Activated CD4-positive, alpha-beta T cell treated with anti-CD3 and anti-CD28 coated beads, Interleukin-2, amount 50 U/mL, for 24 hours (primary cell): ENCODE measurements at regions not wholly inside any gene's neighbourhood (a gene's known extent, or its start where the extent isn't known, plus 50 kb on each side); places are given as distances from the start of the nearest gene placed in this dataset.
A peak's percentile ranks its signal among the peaks of the same experiment; 100 is the strongest.

Source experiments
- DNase-seq, 2 donors: peaks; one replicate each; pipeline ENCODE4 v3.0.0-alpha.2; 2020; ENCODE audit warnings: low read depth in 1 of 2, low spot score in 1 of 2

DNA sequence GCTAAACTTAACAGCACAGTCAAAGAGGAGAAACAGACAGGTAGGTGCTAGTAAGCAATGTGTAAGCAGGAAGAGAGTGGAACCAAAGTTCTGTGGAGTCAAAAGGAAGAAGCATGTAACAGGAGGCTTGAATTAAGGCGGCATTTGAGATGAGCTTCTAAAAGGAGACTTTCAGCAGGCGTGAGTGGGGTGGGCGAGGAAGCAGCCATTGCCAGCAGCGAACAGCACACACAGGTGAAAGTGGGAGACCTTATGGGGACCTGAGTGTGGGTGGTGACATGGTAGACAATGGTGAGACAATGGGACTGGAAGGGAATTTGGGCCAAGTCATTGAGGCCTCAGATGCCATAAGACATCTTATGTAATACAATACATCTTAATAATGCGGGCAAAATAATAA, 195.0 kb downstream of the PAX1 start:
- no peak for DNase-seq

DNA sequence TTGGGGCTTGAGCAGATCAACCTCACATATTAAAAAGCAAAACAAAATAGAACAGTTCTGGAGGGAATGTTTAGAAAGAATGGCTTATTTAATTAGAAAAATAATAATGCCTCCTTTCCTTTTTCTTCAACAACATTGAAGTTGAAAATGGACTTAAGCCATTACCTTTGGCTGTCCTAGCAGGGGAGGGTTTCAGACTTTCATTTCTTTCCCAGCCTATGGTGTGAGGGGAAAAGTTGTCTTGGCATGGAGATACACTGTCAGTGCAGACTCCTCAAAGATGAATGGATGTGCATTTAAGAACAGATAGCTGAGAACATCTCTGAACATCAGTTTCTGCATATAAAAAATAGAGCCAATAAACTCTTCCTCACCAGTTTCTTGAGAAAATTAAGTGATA, 169.5 kb downstream of the PAX1 start:
- DNase-seq: no peak

DNA sequence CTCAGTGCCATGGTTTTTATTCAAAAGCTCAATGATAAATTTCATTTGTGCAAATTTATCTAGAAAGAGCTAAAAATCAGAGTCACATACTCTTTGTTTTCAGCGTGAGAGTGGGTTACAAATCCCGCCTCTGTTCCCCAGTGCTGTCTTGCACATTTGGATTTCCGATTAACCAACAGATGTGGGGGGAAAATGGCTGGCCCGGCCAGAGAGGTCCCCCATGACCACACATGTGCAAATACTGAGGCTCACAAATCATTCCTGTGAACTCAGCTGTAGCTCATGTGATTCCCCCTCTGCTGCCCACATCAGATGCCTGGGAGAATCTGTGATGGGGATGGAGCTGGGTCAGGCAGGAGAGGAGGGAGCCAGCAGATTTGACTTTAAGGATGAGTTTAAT, 168.7 kb downstream of the PAX1 start:
- DNase-seq: no peak

DNA sequence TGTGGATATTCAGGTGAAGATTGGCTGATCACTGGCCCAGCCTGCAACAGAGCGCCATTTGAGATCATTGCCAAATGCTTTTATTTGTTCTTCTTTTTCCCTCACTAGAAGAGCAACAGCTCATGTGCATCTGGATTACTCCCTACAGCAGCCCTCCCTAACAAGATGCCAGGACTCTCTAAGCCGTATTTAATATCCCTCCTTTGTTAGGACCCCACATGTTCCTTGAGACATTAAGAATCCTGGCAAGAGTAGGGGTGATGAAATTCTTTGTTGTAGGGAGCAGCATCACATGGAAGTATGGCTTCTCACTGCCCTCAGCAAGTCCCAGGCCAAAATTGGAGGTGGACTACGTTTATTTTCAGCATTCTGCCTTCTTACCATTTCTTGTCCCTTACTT, 167.8 kb downstream of the PAX1 start:
- DNase-seq: no peak

DNA sequence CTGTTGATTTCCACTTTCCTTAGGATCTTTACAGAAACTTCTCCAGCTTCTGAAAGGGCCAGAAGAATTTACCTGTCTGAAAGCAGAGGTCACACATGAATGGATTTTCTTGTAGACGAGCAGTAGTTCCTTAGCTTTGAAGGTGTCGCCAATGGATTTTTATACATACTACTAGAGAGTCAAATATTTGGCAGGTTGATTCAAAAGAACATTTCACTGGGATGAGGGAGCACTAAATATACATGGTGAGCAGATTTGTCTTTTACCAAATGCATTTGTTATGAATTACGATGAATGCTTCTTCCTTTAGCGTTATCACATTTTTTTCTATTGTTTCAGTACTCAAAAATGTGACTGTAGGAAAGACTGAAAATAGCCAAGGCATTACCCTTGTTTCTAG, 162.3 kb downstream of the PAX1 start:
- no peak for DNase-seq

DNA sequence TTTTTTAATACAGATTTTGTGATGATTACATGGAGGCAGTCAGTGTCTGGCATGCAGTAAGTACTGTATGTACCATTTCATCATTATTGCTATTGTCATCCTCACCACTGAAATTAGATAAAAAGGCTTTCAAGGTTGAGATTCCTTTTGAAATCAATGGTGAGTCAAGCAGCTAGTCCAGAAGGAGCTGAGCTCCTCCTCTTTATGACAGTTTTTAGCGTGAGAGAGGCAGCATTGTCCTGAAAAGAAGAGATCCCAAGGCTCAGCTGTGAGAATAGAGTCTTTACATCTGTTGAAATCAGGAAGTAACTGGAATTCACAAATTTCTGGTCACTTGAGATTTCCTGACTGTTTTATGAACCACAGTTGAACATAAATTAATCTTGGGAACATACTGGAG, 161.9 kb downstream of the PAX1 start:
- DNase-seq: no peak

DNA sequence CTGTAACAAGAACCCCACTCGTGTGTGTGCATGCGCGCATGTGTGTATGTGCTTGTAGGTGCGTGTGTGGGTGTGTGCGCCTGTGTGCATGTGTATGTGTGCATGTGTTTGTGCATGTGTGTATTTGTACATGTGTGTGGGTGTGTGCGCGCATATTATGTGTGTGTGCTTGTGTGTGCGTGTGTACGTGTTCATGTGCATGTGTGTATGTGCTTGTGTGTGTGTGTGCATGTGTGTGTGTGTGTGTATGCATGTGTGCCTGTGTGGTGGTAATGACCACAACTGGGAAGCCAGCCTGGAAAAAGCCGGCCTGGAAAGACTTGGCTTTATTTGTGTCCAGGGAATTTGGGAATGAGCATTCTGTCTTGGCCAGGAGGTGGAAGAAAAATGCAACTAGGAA, 157.5 kb downstream of the PAX1 start:
- DNase-seq: no peak

DNA sequence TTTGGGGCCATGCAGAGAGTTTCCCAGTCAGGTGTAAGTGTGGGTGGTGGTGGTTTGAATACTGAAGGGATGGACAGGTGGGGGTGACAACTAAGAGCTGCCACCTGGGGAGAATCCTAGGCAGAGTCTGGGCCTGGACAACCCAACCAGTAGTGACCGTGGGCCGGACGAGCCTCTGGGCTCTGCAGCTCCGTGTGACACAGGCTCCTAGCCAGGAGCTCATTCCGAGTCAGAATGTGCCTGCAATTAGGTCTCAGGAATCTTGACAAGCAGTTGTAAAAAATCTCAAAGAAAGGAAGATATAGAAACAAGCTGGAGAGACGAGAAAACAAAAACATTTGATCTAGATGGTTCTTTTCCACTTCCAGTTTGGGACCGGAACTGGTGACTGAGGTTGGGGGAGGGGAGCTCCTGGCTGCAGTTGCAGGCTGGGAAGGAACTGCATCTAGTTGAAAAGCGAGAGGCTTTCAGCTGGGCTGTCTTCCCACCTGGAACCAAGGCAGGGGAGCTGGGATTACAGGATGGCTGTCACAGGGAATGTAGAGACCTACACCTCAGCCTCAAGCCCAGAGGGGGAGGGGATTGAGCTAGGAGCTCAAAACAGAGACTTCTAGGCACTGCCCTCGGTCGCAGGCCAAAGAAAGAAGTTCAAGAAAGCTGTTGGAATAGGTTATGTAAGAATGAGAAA, 156.9 kb downstream of the PAX1 start:
- no peak for DNase-seq

DNA sequence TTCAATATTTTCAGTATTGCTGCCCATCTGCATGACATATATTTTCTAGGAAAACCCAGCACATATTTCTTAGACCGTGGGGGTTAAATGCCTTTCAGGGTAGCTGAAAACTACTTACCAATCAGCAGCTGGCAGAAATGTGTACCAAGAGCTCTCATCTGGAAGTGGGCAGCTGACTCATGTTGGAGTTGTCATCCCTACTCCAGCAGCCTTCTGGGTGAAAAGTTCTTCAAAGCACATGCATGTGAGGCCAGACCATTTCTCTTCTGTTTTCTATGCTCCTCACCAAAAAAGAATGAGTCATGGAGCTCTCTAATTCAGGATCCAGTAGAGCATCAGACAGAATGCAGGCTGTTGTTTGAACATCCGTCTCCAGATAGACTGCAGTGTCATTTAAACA, 135.5 kb downstream of the PAX1 start:
- DNase-seq: no peak

DNA sequence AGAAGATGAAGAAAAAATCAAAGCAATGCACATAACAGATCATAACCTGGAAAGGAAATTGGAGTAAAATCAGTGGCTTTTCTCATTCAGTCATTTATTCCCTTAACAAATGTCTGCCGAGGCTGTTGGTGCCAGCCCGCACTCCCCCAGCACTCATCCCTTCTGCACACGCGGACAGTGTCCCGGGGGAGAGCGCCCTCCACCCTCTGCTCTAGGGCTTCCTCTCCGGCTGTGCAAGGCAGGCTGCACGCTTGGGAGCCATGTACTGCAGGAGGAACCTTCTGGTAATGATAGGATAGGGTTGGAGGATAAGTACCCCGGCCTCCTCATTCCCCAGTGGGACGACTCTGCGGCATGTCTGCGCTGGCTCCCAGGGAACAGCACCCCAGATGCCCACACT, 134.5 kb downstream of the PAX1 start:
- no peak for DNase-seq

DNA sequence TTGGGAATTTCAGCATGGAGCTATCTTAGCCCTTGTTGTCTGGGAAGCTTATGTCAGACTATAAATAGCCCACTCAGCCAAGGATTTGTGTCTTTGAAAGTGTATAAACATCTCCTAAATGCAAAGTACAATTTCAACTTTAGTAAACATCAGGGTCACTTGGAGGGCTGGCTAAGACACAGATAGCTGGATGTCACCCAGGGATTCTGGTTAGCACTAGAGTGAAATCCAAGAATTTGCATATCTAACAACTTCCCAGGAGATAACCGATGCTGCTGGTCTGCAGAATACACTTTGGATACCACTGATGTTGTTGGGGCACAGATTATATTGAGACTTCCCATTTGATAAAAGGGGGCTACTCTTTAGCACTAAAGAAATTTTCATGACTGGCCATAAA, 130.9 kb downstream of the PAX1 start:
- DNase-seq: no peak

DNA sequence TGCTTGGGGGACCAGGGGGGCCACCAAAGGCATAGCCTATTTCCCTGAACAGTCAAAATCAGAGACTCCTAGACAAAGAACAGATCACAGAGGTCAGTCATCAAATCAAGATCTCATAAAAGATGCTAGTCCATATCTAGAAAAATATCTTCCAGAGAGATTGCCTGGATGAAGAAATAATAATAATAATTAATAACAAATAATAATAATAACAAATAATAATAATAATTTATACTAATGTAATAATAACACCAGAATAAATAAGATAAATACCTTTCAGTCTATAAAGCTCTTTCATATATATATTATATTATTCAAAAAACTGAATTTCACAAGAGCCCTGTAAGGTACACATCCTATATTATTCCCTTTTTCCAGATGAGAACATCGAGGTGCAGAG, 129.6 kb downstream of the PAX1 start:
- no peak for DNase-seq

DNA sequence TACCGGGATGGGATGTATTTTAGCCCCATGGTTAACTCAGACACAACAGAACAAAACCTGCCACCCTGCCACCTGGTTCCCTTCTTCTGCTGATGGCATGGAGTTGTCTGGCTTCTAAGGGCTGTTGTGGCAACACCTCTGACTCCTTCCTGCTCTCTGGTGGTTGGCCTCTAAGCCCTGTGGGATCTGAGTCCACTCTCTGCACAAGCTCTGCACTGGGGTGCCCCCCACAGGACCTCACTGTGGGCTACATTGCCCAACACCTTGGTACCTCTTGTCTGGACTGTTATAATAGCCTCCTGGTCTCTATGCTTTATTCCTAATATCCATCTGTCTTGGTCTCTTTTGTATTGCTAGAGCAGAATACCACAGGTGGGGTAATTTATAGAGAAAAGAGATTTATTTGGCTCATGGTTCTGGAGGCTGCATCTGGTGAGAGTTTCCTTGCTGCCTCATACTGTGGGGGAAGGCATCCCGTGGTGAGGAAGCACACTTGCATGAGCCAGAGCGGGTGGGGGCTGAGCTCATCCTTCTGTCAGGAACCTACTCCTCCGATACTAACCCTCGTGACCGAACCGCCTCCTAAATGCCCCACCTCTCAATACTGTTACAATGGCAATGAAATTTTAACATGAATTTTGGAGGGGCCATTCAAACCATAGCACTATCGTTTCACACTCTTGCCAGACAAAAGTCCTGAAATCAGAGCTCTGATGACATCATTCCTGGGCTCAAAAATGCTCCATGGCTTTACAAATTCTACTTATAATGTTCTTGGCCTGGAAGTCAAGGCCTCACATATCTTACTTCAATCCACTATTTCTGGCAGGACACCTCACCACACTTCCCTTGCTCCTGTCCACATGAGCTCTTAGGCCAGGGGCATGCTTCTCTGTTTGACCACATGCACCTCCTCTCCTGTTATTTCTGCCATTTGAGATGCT, 127.2 kb downstream of the PAX1 start:
- no peak for DNase-seq

DNA sequence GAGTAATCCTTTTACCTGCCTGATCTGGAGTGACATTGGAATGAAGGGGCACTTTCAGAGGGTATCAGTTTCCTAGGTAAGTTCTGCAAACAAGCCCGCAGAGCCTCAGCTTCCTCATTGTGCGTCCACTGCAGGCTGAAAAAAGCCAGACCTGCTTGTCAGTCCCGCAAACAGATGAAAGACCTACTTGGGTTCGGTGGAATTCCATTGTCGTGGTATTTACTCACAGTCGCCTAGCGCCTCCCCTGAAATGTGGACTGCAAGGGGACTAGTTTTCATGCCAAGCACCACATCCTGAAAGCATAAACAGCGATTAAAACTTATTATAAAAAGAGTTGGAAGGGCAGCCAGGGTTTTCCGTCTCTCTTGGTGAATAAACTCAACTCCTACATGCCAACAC, 121.5 kb downstream of the PAX1 start:
- DNase-seq: no peak

DNA sequence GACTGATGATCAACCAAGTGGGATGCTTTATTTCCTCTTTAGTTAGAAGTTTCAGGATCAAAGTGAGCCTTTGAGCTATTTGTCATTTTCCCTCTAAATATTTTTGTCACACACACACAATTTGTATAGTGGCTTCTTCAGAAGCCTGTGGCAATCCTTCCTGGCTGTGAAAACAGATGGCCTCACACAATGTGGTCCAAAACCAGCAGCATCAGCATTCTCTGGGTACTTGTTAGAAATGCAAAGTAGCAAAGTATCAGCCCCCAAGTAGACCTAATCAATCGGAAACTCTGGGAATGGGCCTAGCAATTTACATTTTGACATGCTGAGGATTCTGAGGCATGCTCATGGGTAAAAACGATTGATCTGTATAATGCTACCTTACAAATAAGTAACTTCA, 115.9 kb downstream of the PAX1 start:
- DNase-seq: no peak

DNA sequence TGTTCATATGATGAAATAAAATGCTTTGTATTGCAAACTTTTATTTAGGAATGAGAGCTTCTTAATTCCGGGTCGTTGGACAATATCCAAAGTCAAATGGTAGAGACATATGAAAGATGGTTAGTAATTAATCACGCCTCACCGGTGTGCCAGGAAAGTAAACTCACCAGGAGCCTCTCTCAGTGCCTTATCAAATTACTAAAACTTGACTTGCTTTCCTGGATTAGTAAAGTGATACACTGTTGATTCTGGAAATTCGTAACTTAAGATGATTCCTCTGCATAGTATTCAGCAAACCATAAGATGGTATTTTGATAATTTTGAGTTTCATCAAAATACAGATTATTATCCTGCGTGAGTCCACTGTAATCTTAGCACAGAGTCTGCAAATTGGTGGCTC, 115.2 kb downstream of the PAX1 start:
- no peak for DNase-seq

DNA sequence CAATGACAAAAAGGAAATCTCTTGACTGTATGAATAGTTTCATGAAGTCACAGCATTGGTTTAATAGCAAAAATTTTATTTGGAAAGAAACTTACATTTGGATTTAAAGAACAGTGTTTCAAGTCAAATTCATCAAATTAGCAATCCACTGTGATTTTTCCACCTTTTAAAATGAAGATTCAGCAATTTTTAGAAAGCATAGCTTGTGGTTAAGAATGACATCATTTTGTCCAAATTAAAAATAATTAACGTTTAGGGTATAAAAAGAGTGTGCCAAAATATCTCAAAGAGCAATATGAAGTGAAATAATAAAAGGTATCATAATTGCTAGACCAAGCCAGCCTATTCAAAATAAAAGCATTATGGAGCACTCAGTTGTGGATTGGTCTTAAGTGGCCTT, 114.6 kb downstream of the PAX1 start:
- DNase-seq: no peak

DNA sequence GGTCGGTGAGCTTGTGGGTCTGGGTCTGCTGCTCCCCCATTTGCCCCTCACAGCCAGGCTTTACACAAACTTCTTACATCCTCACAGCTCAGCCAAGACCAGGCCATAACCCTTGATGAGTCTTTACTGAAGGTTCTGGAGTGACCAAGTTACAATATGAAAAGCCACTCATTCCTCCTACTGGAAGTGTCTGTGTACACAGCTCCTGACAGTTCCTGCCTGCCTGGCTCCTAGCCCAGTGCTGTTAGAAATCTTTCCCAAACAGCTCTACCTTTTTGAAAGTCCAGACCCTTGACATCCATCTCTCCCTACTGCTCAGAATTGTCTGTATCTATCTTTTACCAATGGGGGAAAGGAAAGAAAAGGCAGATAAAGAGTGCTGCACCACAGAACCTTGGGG, 106.9 kb downstream of the PAX1 start:
- no peak for DNase-seq

DNA sequence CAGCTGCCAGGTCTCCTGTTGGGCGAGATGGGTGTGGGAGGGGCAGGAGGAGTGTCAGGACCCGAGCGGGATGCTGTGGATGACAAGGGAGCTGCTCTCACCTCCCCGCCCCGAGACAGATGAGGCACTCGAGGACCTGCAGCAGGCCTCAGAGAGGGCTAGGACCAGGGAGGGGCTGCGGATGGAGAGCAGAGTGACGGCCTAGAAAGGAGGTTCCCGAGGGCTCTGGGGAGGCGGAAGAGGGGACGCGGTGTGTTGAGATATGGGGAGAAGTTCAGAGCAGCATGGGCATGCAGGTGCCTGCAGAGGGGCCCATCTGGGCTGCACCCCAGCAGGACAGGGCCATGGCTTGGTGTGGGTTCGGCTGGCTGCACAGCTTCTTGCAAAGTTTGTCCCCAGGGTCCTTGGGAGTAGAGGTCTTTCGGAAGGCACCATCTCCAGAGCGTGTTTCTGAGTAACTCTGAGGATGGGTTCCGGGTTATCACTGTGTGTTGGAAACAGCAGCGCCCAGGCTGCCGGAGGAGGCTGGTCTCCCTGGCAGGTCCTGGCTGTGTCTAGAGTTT, 104.6 kb downstream of the PAX1 start:
- DNase-seq: no peak

DNA sequence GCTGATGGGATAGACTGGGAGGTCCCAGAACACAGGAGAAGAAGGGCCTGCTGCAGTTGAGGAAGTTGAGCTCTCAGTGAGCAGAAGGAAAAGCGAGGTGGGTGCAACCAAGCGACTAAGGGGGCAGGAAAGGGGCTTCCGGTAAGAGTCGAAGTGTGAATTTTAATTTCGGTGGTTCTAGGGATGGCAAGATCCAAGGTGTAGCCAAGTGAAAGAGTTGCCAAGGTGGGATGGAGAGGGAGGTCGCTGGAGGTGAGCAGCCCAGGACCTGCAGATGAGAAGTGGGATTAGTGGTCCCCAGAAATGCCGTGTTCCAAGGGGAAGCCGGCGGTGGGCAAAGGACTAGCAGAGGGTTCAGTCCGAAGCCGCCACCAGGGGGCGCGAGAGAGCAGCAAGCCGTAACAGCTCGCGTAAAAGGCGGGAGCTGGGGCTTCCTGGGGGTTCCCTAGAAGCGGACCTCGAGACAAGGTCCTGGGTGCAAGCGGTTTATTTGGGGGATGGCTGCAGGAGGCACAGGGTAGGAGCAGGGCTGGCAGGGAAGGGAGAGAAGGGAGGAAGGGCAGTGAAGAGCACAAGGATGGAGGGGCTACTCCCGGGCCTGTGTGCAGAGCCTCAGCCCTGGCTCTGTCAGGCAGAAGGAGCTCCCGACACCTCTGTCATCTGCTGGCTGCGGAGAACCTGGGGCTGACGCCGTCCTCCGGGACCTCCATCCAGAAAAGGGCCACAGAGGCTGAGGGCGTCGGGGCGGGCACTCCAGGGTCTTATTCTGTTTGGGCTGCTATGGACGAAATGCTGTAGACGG, 103.6 kb downstream of the PAX1 start:
- peak in 1 of 2 donors; percentile 7 for DNase-seq

DNA sequence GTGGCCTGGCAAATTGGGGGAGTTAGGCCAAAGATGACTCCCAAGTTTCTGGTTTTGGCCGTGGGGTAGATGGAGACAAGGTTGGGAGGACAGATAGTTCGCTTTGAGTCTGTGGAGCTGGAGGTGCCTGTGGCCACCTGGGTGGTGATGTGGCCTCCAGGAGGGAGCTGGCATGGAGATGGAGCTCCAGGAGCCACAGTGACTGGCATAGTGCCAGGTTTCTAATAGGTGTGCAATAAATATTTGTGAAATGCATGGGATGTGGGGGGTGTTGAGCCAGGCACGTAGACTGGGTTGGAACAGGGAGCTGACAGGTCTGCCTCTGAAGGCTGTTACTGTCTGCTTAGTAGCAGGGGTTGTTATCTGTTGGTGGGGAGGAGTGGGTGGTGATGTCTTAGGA, 102.7 kb downstream of the PAX1 start:
- DNase-seq: no peak

DNA sequence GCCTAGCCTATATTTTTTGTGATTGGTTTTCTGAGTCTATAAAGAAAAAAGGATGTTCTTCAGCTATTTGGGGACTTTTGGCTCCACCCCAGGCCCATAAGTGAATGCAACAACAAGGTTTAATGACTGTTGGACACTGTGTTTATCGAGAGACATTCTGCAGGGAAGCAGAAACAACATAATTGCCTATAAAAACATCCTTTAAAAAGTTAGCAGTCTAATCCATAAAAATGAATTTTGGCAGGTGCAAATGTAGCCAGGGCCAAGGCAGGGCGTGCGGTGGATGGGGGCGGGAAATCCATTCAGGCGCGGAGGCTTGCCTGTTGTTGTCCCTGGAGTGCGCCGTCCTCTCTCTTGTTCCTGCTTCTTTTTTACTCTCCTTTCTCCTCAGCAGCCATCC, 99.3 kb downstream of the PAX1 start:
- no peak for DNase-seq
